ENCODE measurements at regions not wholly inside any gene's neighbourhood (a gene's known extent, or its start where the extent isn't known, plus 50 kb on each side); places are given as distances from the start of the nearest gene placed in this dataset.
"Not testable (repeated sequence)": the region's sequence is repeated elsewhere in the genome, so short reads cannot be mapped to it uniquely, and the experiment has no call there.

- not testable (repeated sequence) for DNase-seq
Observed at GRCh38 chr7:142495301-142495700, 237.4 kb upstream of the PRSS58 start.

- no peak for DNase-seq
Observed at GRCh38 chr7:142494021-142494420, 236.2 kb upstream of the PRSS58 start.

GRCh38 chr7:142488842-142489241, 231.0 kb upstream of the PRSS58 start:
- DNase-seq = no peak

- DNase-seq = no peak
Observed at GRCh38 chr7:142488036-142488633, 230.3 kb upstream of the PRSS58 start.

GRCh38 chr7:142487565-142487964, 229.7 kb upstream of the PRSS58 start:
- not testable (repeated sequence) for DNase-seq

GRCh38 chr7:142487124-142487523, 229.3 kb upstream of the PRSS58 start:
- DNase-seq = no peak

GRCh38 chr7:142485617-142486226, 227.9 kb upstream of the PRSS58 start:
- DNase-seq = no peak

GRCh38 chr7:142483659-142484317, 225.9 kb upstream of the PRSS58 start:
- no peak for DNase-seq

- peak; percentile 50 for DNase-seq
Observed at GRCh38 chr7:142482891-142483658, 225.2 kb upstream of the PRSS58 start.

- no peak for DNase-seq
Observed at GRCh38 chr7:142481548-142481947, 223.7 kb upstream of the PRSS58 start.

GRCh38 chr7:142478479-142479220, 220.8 kb upstream of the PRSS58 start:
- DNase-seq = no peak

- not testable (repeated sequence) for DNase-seq
Observed at GRCh38 chr7:142477801-142478200, 219.9 kb upstream of the PRSS58 start.

- no peak for DNase-seq
Observed at GRCh38 chr7:142477079-142477651, 219.3 kb upstream of the PRSS58 start.

GRCh38 chr7:142476077-142476476, 218.2 kb upstream of the PRSS58 start:
- DNase-seq = no peak

GRCh38 chr7:142471820-142472219, 214.0 kb upstream of the PRSS58 start:
- no peak for DNase-seq

- DNase-seq = no peak
Observed at GRCh38 chr7:142470544-142470830, 212.6 kb upstream of the PRSS58 start.

- DNase-seq = no peak
Observed at GRCh38 chr7:142469696-142470543, 212.1 kb upstream of the PRSS58 start.

- DNase-seq = no peak
Observed at GRCh38 chr7:142468871-142469665, 211.2 kb upstream of the PRSS58 start.

- DNase-seq = not testable (repeated sequence)
Observed at GRCh38 chr7:142467056-142467655, 209.3 kb upstream of the PRSS58 start.

- peak; percentile 11 for DNase-seq
Observed at GRCh38 chr7:142463401-142463850, 205.6 kb upstream of the PRSS58 start.
